Stomach (tissue), 4 donors: ENCODE measurements at regions not wholly inside any gene's neighbourhood (a gene's known extent, or its start where the extent isn't known, plus 50 kb on each side); places are given as distances from the start of the nearest gene placed in this dataset.

Source experiments
- EP300 ChIP-seq: sonication (generic); formaldehyde crosslinking; IDR thresholded peaks from one replicate; pipeline ENCODE4 v1.6.1; 2017; ENCODE audit warnings: antibody characterized with exemption
- POLR2A ChIP-seq, 4 donors: fragments of 450-650 bp; IDR thresholded peaks; one replicate each; pipeline ENCODE4 v1.6.1; 2016; ENCODE audit warnings: antibody characterized with exemption in 4 of 4, control low read depth in 2 of 4, mild to moderate bottlenecking in 1 of 4, moderate library complexity in 1 of 4
- POLR2AphosphoS5 ChIP-seq, 3 donors: sonication (generic); formaldehyde crosslinking; IDR thresholded peaks; one replicate each; pipeline ENCODE4 v1.6.1; 2016; ENCODE audit warnings: antibody characterized with exemption in 3 of 3
- TF ChIP-seq, protein P1 (sequence below), 7 experiments: fragments of 450-650 bp in 4 of 7; fragments of 200-600 bp in 3 of 7; sonication (generic) in 3 of 7; IDR thresholded peaks; one replicate each; pipeline ENCODE4 v1.5.1; 2016 to 2019; ENCODE audit warnings: antibody characterized with exemption in 7 of 7, control low read depth in 2 of 7, mild to moderate bottlenecking in 1 of 7

DNA sequence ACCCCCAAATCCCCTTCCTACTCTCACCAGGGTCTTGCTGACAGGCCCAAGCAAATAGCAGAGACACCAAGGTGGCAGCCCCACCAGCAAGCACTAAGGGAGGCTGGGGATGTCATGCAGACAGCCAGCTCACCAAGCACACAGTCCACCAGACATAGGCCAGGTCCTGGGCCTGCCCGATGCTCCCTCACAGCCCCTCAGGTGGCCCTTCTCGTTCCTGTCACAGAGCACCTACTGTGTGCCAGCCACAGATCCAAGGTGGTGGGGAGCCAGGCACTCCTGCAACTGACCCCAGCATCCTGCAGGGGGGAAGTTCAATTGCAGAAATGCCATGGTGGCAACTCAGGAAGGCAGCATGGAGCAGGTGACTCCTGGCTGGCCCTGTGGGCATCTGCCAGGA is 60.5 kb upstream of the PNMA1 start:
- TF ChIP-seq POLR2A (IDR thresholded peaks at IDR 0.05) (no peak), EP300 (no peak), POLR2AphosphoS5 (IDR thresholded peaks at IDR 0.05) (no peak)
- TF ChIP-seq, protein P1, sequence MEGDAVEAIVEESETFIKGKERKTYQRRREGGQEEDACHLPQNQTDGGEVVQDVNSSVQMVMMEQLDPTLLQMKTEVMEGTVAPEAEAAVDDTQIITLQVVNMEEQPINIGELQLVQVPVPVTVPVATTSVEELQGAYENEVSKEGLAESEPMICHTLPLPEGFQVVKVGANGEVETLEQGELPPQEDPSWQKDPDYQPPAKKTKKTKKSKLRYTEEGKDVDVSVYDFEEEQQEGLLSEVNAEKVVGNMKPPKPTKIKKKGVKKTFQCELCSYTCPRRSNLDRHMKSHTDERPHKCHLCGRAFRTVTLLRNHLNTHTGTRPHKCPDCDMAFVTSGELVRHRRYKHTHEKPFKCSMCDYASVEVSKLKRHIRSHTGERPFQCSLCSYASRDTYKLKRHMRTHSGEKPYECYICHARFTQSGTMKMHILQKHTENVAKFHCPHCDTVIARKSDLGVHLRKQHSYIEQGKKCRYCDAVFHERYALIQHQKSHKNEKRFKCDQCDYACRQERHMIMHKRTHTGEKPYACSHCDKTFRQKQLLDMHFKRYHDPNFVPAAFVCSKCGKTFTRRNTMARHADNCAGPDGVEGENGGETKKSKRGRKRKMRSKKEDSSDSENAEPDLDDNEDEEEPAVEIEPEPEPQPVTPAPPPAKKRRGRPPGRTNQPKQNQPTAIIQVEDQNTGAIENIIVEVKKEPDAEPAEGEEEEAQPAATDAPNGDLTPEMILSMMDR (IDR thresholded peaks at IDR 0.05), result no peak
